H1 (cell line): ENCODE measurements at regions not wholly inside any gene's neighbourhood (a gene's known extent, or its start where the extent isn't known, plus 50 kb on each side); places are given as distances from the start of the nearest gene placed in this dataset.

Source experiments
- CTCF ChIA-PET: fragments of 300-600 bp; sonication (Branson Sonifier 250); formaldehyde crosslinking; loops from one replicate; lab custom pipeline; 2021; ENCODE audit not compliant: partially characterized antibody; lab: Charles Lee
- POLR2A ChIA-PET: fragments of 300-600 bp; sonication (Branson Sonifier 250); formaldehyde crosslinking; loops from one replicate; lab custom pipeline; 2021; ENCODE audit warnings: inconsistent platforms; ENCODE audit not compliant: partially characterized antibody; lab: Charles Lee
- DNase-seq, 2 experiments: peaks; one replicate each; pipeline versions ENCODE4 v3.0.0 to v3.0.0-alpha.2; 2010 to 2022; ENCODE audit warnings: low spot score in 2 of 2, low read depth in 1 of 2, mixed read lengths in 1 of 2
- FAIRE-seq: peaks from 2 replicates; lab custom pipeline; 2011; peaks lifted over from hg19 to GRCh38; lab: Jason Lieb, UNC
- H2AFZ ChIP-seq: 2 replicates; pipeline ENCODE4 v1.8.1; 2012; ENCODE audit warnings: low read length, inconsistent platforms
- H2AK5ac ChIP-seq: 2 replicates; pipeline ENCODE4 v1.6.1; 2013; ENCODE audit warnings: low read depth, low read length
- H2BK120ac ChIP-seq: replicated peaks from 2 replicates; pipeline ENCODE3; 2013; ENCODE audit warnings: low read depth, low read length, inconsistent platforms
- H2BK12ac ChIP-seq: 2 replicates; pipeline ENCODE4 v1.6.1; 2013; ENCODE audit warnings: low read depth, low read length
- H2BK15ac ChIP-seq: 2 replicates; pipeline ENCODE4 v1.6.1; 2013; ENCODE audit warnings: low read length
- H2BK20ac ChIP-seq: 2 replicates; pipeline ENCODE4 v1.6.1; 2013; ENCODE audit warnings: low read length
- H2BK5ac ChIP-seq: 2 replicates; pipeline ENCODE4 v1.6.1; 2013; ENCODE audit warnings: low read depth, low read length
- H3K14ac ChIP-seq: 2 replicates; pipeline ENCODE4 v1.6.1; 2013; ENCODE audit warnings: inconsistent platforms; ENCODE audit not compliant: insufficient read length
- H3K18ac ChIP-seq: 2 replicates; pipeline ENCODE4 v1.6.1; 2013; ENCODE audit warnings: low read length; ENCODE audit errors: extremely low read depth
- H3K23ac ChIP-seq: 2 replicates; pipeline ENCODE4 v1.6.1; 2013; ENCODE audit warnings: inconsistent platforms; ENCODE audit not compliant: insufficient read length
- H3K23me2 ChIP-seq: 2 replicates; pipeline ENCODE4 v1.6.1; 2013; ENCODE audit warnings: low read depth, low read length
- H3K27ac ChIP-seq: 2 replicates; pipeline ENCODE4 v1.6.1; 2011; ENCODE audit warnings: low read depth, low read length, inconsistent platforms
- H3K27me3 ChIP-seq, 4 experiments: replicated peaks in 1 of 4; 1 replicate in 1 of 4; 2 replicates in 3 of 4; pipeline versions ENCODE4 v1.6.1 to v1.8.1; 2011 to 2013; ENCODE audit warnings: low read length in 3 of 4, mild to moderate bottlenecking in 3 of 4, inconsistent platforms in 2 of 4, mixed read lengths in 2 of 4, moderate library complexity in 1 of 4; ENCODE audit not compliant: control insufficient read depth in 3 of 4, insufficient read depth in 3 of 4; ENCODE audit errors: extremely low read depth in 1 of 4
- H3K36me3 ChIP-seq, 4 experiments: 2 replicates each; pipeline versions ENCODE4 v1.6.1 to v1.8.1; 2011 to 2013; ENCODE audit warnings: mild to moderate bottlenecking in 4 of 4, low read length in 3 of 4, moderate library complexity in 2 of 4, control low read depth in 1 of 4, inconsistent platforms in 1 of 4; ENCODE audit not compliant: insufficient read depth in 4 of 4, control insufficient read depth in 2 of 4
- H3K4ac ChIP-seq: replicated peaks from 2 replicates; pipeline ENCODE3; 2013; ENCODE audit warnings: low read length, low read depth, mixed read lengths, inconsistent platforms; ENCODE audit not compliant: insufficient read length
- H3K4me1 ChIP-seq, 4 experiments: replicated peaks in 1 of 4; 1 replicate in 1 of 4; 2 replicates in 3 of 4; pipeline versions ENCODE4 v1.6.1 to v1.8.1; 2011 to 2013; ENCODE audit warnings: low read length in 3 of 4, inconsistent platforms in 2 of 4, mixed read lengths in 1 of 4; ENCODE audit not compliant: insufficient read depth in 4 of 4, control insufficient read depth in 3 of 4
- H3K4me2 ChIP-seq, 2 experiments: 2 replicates each; pipeline versions ENCODE4 v1.6.1 to v1.8.1; 2011 to 2013; ENCODE audit warnings: low read depth in 2 of 2, low read length in 2 of 2, control low read depth in 1 of 2, inconsistent platforms in 1 of 2, mild to moderate bottlenecking in 1 of 2; ENCODE audit not compliant: insufficient read depth in 1 of 2
- H3K4me3 ChIP-seq, 4 experiments: fragments of 200-600, 300-600 bp in 1 of 4; sonication (generic), shearing (Covaris generic), sonication (Bioruptor Twin) in 1 of 4; 2 replicates each; pipeline versions ENCODE4 v1.5.1 to v1.8.1; 2011 to 2016; ENCODE audit warnings: low read length in 4 of 4, low read depth in 3 of 4, control low read depth in 2 of 4, inconsistent platforms in 2 of 4, mild to moderate bottlenecking in 2 of 4, mixed read lengths in 1 of 4, moderate library complexity in 1 of 4; ENCODE audit not compliant: insufficient read depth in 2 of 4; ENCODE audit errors: extremely low read depth in 1 of 4
- H3K56ac ChIP-seq: replicated peaks from 2 replicates; pipeline ENCODE3; 2013; ENCODE audit warnings: low read depth, mild to moderate bottlenecking, mixed read lengths, low read length, inconsistent platforms; ENCODE audit not compliant: insufficient read length
- H3K79me1 ChIP-seq: 2 replicates; pipeline ENCODE4 v1.6.1; 2013; ENCODE audit warnings: low read depth, low read length, control low read depth
- H3K79me2 ChIP-seq, 2 experiments: 2 replicates each; pipeline versions ENCODE4 v1.6.1 to v1.8.1; 2012 to 2013; ENCODE audit warnings: low read length in 2 of 2, mild to moderate bottlenecking in 2 of 2, inconsistent platforms in 1 of 2; ENCODE audit not compliant: insufficient read depth in 2 of 2, control insufficient read depth in 1 of 2
- H3K9ac ChIP-seq, 4 experiments: replicated peaks in 1 of 4; 1 replicate in 1 of 4; 2 replicates in 3 of 4; pipeline versions ENCODE4 v1.6.1 to v1.8.1; 2011 to 2013; ENCODE audit warnings: low read depth in 3 of 4, low read length in 3 of 4, control low read depth in 2 of 4, mild to moderate bottlenecking in 2 of 4, moderate library complexity in 2 of 4, inconsistent platforms in 1 of 4; ENCODE audit errors: extremely low read depth in 1 of 4
- H3K9me3 ChIP-seq, 2 experiments: 2 replicates each; pipeline versions ENCODE4 v1.6.1 to v1.8.1; 2012 to 2013; ENCODE audit warnings: mild to moderate bottlenecking in 2 of 2, moderate library complexity in 2 of 2, control low read depth in 1 of 2, inconsistent platforms in 1 of 2, low read depth in 1 of 2, low read length in 1 of 2, mixed read lengths in 1 of 2; ENCODE audit not compliant: insufficient read depth in 2 of 2
- H4K20me1 ChIP-seq, 2 experiments: replicated peaks in 1 of 2; 2 replicates each; pipeline versions ENCODE3 to v1.8.1; 2011 to 2013; ENCODE audit warnings: inconsistent platforms in 2 of 2, low read length in 2 of 2, mild to moderate bottlenecking in 1 of 2; ENCODE audit not compliant: insufficient read depth in 2 of 2, control insufficient read depth in 1 of 2
- H4K5ac ChIP-seq: 2 replicates; pipeline ENCODE4 v1.6.1; 2013; ENCODE audit warnings: low read length, low read depth, mixed read lengths, inconsistent platforms; ENCODE audit not compliant: insufficient read length
- H4K8ac ChIP-seq: 2 replicates; pipeline ENCODE4 v1.8.0; 2013; ENCODE audit warnings: mild to moderate bottlenecking, moderate library complexity, low read length, inconsistent platforms; ENCODE audit not compliant: insufficient read depth; ENCODE audit errors: extremely low read depth
- H4K91ac ChIP-seq: replicated peaks from 2 replicates; pipeline ENCODE3; 2013; ENCODE audit warnings: low read length, mixed read lengths, inconsistent platforms; ENCODE audit not compliant: insufficient read length
- CBX5 ChIP-seq: fragments of 300-800, 300-1000 bp; sonication (generic); IDR thresholded peaks from 2 replicates; pipeline ENCODE4 v1.7.1; 2016; ENCODE audit warnings: antibody characterized with exemption, low read length, low read depth
- EP300 ChIP-seq, 2 experiments: IDR thresholded peaks; 1 replicate in 1 of 2; 2 replicates in 1 of 2; pipeline ENCODE4 v1.6.1; 2011 to 2012; ENCODE audit warnings: low read depth in 2 of 2, low read length in 2 of 2, mild to moderate bottlenecking in 2 of 2, borderline replicate concordance in 1 of 2, inconsistent platforms in 1 of 2, moderate library complexity in 1 of 2
- FOSL1 ChIP-seq: IDR thresholded peaks from 2 replicates; pipeline ENCODE4 v1.6.1; 2011; ENCODE audit warnings: mild to moderate bottlenecking, low read depth, low read length, moderate library complexity; ENCODE audit not compliant: insufficient read depth
- KDM5A ChIP-seq: fragments of 200-600 bp; IDR thresholded peaks from 2 replicates; pipeline ENCODE4 v1.7.1; 2012; ENCODE audit warnings: mild to moderate bottlenecking, low read length, inconsistent platforms, mixed read lengths
- NRF1 ChIP-seq: IDR thresholded peaks from 2 replicates; pipeline ENCODE4 v1.6.1; 2011; ENCODE audit warnings: mild to moderate bottlenecking, low read depth, low read length, improper control_type of control experiment
- PHF8 ChIP-seq: fragments of 200-600 bp; sonication (generic); conservative IDR thresholded peaks from 2 replicates; pipeline ENCODE4 v1.7.1; 2012; ENCODE audit warnings: low read depth, mild to moderate bottlenecking, inconsistent platforms, low read length, moderate library complexity
- POLR2A ChIP-seq, 2 experiments: IDR thresholded peaks; 1 replicate in 1 of 2; 2 replicates in 1 of 2; pipeline ENCODE4 v1.6.1; 2011; ENCODE audit warnings: low read depth in 2 of 2, low read length in 2 of 2, mild to moderate bottlenecking in 2 of 2; ENCODE audit errors: control extremely low read depth in 1 of 2
- RAD21 ChIP-seq, 2 experiments: IDR thresholded peaks in 1 of 2; conservative IDR thresholded peaks in 1 of 2; 2 replicates each; pipeline ENCODE4 v1.6.1; 2011; ENCODE audit warnings: low read depth in 2 of 2, low read length in 2 of 2, improper control_type of control experiment in 1 of 2, inconsistent platforms in 1 of 2, mild to moderate bottlenecking in 1 of 2, moderate library complexity in 1 of 2
- RXRA ChIP-seq: IDR thresholded peaks from 2 replicates; pipeline ENCODE4 v1.6.1; 2011; ENCODE audit warnings: low read depth, mild to moderate bottlenecking, low read length, moderate library complexity; ENCODE audit not compliant: insufficient read depth
- SIRT6 ChIP-seq: IDR thresholded peaks from one replicate; pipeline ENCODE4 v1.7.1; 2012; ENCODE audit warnings: low read length, inconsistent platforms
- SIX5 ChIP-seq: IDR thresholded peaks from 2 replicates; pipeline ENCODE4 v1.6.1; 2011; ENCODE audit warnings: mild to moderate bottlenecking, low read depth, low read length
- SP4 ChIP-seq: IDR thresholded peaks from 2 replicates; pipeline ENCODE4 v1.6.1; 2012; ENCODE audit warnings: low read length, inconsistent platforms
- WGBS, 2 experiments: shearing (Covaris generic) in 1 of 2; methylation state at CpG; one replicate each; pipeline versions ENCODE4 v1.1.6 to v1.1.7; 2013 to 2015; ENCODE audit warnings: low lambda C conversion rate in 2 of 2, mixed read lengths in 2 of 2, inconsistent platforms in 1 of 2, low coverage in 1 of 2, missing lambda C conversion rate in 1 of 2; ENCODE audit not compliant: insufficient replicate concordance in 2 of 2, insufficient coverage in 1 of 2, insufficient read length in 1 of 2; ENCODE audit errors: extremely low coverage in 1 of 2, missing lambda C conversion rate in 1 of 2; 5-methylcytosine and 5-hydroxymethylcytosine counted together
- TF ChIP-seq, protein P1 (sequence below): IDR thresholded peaks from 2 replicates; pipeline ENCODE4 v1.6.1; 2011; ENCODE audit warnings: low read depth, mild to moderate bottlenecking, low read length; ENCODE audit not compliant: insufficient read depth

DNA sequence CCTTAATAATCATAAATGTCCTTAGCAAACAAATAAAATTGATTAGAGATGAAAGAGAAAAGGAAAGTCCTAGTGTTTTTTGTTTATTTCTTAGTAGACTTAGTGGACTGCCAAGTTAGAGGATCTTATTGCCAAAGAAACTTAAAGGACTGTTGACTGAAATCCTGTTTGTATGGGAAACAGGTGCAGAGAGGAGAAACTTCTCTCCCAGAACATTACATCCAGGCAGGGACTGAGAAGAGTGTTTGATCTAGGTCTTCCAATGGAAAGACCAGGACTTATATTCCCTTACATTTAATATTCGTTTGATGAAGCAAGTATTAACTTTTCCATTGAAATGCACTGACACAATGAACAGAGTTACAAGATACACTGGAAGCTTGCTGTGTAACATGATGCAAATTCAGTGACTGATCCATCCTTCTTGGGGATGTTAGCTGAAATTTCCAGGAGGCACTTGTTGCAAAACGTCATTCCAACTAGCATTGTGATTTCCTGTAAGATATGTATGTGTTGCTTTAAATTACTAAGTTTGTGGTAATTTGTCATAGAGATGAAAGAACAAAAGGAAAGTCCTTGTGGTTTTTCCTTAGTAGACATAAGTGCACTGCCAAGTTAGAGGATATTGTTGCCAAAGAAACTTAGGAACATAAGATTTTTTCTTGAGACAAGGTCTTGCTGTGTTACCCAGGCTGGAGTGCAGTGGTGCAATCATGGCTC is 505.6 kb downstream of the STIM2 start:
- Histone ChIP-seq H3K9ac (no peak overlapping the region), H2BK12ac (no peak overlapping the region), H2BK15ac (no peak overlapping the region), H3K56ac (no peak overlapping the region), H2BK120ac (no peak overlapping the region), H4K8ac (no peak overlapping the region), H4K20me1 (no peaks in the 10 kb centered on the region), H3K4me1 (no peaks in the 10 kb centered on the region), H4K5ac (no peak overlapping the region), H2AFZ (no peak overlapping the region), H3K27ac (no peak overlapping the region), H3K4me3 (no peak overlapping the region), H3K4ac (no peak overlapping the region), H3K23me2 (no peaks in the 10 kb centered on the region), H3K23ac (no peak overlapping the region), H3K27me3 (no peaks in the 10 kb centered on the region), H2AK5ac (no peak overlapping the region), H3K4me2 (no peak overlapping the region), H3K18ac (no peak overlapping the region), H2BK5ac (no peak overlapping the region), H3K36me3 (no peaks in the 10 kb centered on the region), H3K79me1 (no peaks in the 10 kb centered on the region), H3K9me3 (no peaks in the 10 kb centered on the region), H2BK20ac (no peak overlapping the region), H3K14ac (no peak overlapping the region), H3K79me2 (no peaks in the 10 kb centered on the region), H4K91ac (no peak overlapping the region)
- WGBS, 2 experiments = 69% methylated on average over 2 of the region's 2 CpGs; no CpG with 5 or more reads in 1 of the 2 experiments
- CTCF ChIA-PET = interaction anchor here (1.0 kb wide), 1 partner anchor 9 kb away, joined by 4 read pairs; no protein-coding TSS in a partner anchor
- no peak for DNase-seq
- POLR2A ChIA-PET = no interaction called here
- FAIRE-seq = no peak
- no peak for TF ChIP-seq KDM5A
- no peak for TF ChIP-seq CBX5
- TF ChIP-seq SP4 = no peak
- no peak for TF ChIP-seq RAD21 (IDR thresholded peaks at IDR 0.05 in 1 of 2, conservative IDR thresholded peaks at IDR 0.05 in 1 of 2; ENCODE audit: low read depth in 2 of 2, low read length in 2 of 2)
- no peak for TF ChIP-seq NRF1
- TF ChIP-seq EP300 (IDR thresholded peaks at IDR 0.05; ENCODE audit: borderline replicate concordance in 1 of 2, low read depth in 2 of 2, low read length in 2 of 2) = no peak
- TF ChIP-seq FOSL1 = no peak
- no peak for TF ChIP-seq PHF8
- no peak for TF ChIP-seq POLR2A (IDR thresholded peaks at IDR 0.05; ENCODE audit: control extremely low read depth in 1 of 2, low read depth in 2 of 2, low read length in 2 of 2)
- TF ChIP-seq, protein P1, sequence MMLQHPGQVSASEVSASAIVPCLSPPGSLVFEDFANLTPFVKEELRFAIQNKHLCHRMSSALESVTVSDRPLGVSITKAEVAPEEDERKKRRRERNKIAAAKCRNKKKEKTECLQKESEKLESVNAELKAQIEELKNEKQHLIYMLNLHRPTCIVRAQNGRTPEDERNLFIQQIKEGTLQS = no peak
- no peak for TF ChIP-seq SIRT6
- no peak for TF ChIP-seq RXRA
- TF ChIP-seq SIX5 = no peak
